ENCODE measurements at regions not wholly inside any gene's neighbourhood (a gene's known extent, or its start where the extent isn't known, plus 50 kb on each side); places are given as distances from the start of the nearest gene placed in this dataset.

DNA sequence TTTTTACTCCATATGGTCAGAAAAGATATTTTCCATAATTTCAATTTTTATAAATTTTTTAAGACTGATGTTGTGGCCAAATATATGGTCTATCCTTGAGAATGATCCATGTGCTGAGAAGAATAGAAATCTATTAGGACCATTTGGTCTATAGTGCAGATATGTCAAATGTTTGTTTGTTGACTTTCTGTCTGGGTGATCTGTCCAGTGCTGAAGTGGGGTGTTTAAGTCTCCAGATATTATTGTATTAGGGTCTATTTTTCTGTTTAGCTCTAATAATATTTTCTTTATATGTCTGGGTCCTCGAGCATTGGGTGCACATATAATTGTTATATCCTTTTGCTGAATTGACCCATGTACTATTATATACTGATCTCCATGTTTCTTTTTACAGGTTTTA is 308.9 kb upstream of the LMO3 start:
- TF ChIP-seq, protein P1, sequence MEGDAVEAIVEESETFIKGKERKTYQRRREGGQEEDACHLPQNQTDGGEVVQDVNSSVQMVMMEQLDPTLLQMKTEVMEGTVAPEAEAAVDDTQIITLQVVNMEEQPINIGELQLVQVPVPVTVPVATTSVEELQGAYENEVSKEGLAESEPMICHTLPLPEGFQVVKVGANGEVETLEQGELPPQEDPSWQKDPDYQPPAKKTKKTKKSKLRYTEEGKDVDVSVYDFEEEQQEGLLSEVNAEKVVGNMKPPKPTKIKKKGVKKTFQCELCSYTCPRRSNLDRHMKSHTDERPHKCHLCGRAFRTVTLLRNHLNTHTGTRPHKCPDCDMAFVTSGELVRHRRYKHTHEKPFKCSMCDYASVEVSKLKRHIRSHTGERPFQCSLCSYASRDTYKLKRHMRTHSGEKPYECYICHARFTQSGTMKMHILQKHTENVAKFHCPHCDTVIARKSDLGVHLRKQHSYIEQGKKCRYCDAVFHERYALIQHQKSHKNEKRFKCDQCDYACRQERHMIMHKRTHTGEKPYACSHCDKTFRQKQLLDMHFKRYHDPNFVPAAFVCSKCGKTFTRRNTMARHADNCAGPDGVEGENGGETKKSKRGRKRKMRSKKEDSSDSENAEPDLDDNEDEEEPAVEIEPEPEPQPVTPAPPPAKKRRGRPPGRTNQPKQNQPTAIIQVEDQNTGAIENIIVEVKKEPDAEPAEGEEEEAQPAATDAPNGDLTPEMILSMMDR (conservative IDR thresholded peaks at IDR 0.05): no peak
- H3K27me3 Mint-ChIP-seq (ENCODE audit: low read depth): peaks cover 3% of the 10 kb centered on the region
- H3K4me1 Mint-ChIP-seq: no peaks in the 10 kb centered on the region
- no peak overlapping the region for H3K4me3 Mint-ChIP-seq
- no peak for DNase-seq (ENCODE audit: low read depth, low spot score)
- peaks cover 3% of the 10 kb centered on the region for H3K36me3 Mint-ChIP-seq (ENCODE audit: low read depth)
- H3K9me3 Mint-ChIP-seq: peaks cover 10% of the 10 kb centered on the region
- H3K27ac Mint-ChIP-seq (ENCODE audit: unreplicated experiment): no peak overlapping the region

DNA sequence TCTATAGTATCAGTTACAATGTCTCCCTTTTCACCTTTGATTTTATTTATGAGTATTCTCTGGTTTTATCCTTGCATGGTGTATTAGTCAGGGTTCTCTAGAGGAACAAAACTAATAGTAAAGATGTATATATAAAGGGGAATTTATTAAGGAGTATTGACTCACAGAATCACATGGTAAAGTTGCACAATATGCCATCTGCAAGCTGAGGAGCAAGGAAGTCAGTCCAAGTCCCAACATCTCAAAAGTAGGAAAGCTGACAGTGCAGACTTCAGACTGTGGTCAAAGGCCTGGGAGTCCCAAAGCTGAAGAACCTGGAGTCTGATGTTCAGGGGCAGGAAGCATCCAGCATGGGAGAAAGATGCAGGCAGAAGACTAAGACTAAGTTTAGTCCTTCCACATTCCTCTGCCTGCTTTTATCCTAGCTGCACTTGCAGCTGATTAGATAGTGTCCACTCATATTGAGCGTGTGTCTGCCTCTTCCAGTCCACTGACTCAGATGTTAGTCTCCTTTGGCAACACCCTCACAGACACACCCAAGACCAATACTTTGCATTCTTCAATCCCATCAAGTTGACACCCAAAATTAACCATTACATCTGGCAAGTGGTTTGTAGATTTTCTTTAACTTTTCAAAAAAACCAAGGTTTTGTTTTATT is 308.0 kb upstream of the LMO3 start:
- Mint-ChIP-seq H3K4me3 (no peak overlapping the region), H3K4me1 (no peaks in the 10 kb centered on the region), H3K27ac (ENCODE audit: unreplicated experiment) (no peak overlapping the region), H3K27me3 (ENCODE audit: low read depth) (peaks cover 3% of the 10 kb centered on the region), H3K36me3 (ENCODE audit: low read depth) (peaks cover 3% of the 10 kb centered on the region), H3K9me3 (peaks cover 8% of the 10 kb centered on the region)
- TF ChIP-seq, protein P1 (conservative IDR thresholded peaks at IDR 0.05): no peak
- no peak for DNase-seq (ENCODE audit: low read depth, low spot score)

DNA sequence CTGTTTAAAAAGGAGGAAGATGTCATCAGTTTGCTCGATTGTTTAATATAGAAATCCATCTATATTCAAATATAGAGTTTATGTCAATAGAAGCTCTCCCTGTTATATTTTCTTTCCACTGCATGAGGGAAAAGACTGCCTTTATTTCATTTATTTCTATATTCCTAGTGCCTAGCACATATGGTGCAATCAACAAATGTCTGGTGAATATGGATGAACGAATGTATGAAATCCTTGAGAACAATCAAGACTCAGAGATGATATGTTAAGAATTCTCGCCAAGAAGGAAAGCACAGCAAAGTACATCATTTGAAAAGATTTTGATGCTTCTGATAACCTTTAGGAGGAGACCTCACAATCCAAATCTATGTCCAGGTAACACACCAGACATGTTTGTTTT is 296.0 kb upstream of the LMO3 start:
- DNase-seq (ENCODE audit: low read depth, low spot score): no peak
- no peaks in the 10 kb centered on the region for H3K4me1 Mint-ChIP-seq
- H3K27ac Mint-ChIP-seq (ENCODE audit: unreplicated experiment): no peak overlapping the region
- H3K9me3 Mint-ChIP-seq: no peaks in the 10 kb centered on the region
- H3K4me3 Mint-ChIP-seq: no peak overlapping the region
- TF ChIP-seq, protein P1 (conservative IDR thresholded peaks at IDR 0.05): no peak
- no peaks in the 10 kb centered on the region for H3K27me3 Mint-ChIP-seq (ENCODE audit: low read depth)
- no peaks in the 10 kb centered on the region for H3K36me3 Mint-ChIP-seq (ENCODE audit: low read depth)

DNA sequence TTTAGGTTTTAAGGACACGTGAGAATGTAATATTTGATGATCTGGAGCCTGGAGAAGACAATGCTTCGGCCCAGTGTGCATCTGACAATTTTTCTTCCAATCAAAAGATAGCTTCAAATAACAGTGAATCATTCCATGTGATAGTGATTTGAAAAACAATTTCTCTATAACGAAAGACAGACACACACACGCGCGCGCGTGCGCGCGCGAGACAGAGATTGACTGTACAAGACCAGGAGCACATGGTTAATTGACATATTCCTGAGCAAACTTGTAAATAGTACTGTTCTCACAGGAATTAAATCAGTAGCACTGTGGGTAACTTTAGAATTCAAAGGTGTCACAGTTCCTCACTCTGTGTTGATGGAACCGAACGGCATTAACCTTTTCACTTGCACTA is 287.5 kb upstream of the LMO3 start:
- H3K9me3 Mint-ChIP-seq: peaks cover 5% of the 10 kb centered on the region
- H3K27me3 Mint-ChIP-seq (ENCODE audit: low read depth): no peaks in the 10 kb centered on the region
- no peak overlapping the region for H3K27ac Mint-ChIP-seq (ENCODE audit: unreplicated experiment)
- H3K4me3 Mint-ChIP-seq: no peak overlapping the region
- no peak for DNase-seq (ENCODE audit: low read depth, low spot score)
- no peaks in the 10 kb centered on the region for H3K4me1 Mint-ChIP-seq
- TF ChIP-seq, protein P1 (conservative IDR thresholded peaks at IDR 0.05): no peak
- H3K36me3 Mint-ChIP-seq (ENCODE audit: low read depth): no peaks in the 10 kb centered on the region

DNA sequence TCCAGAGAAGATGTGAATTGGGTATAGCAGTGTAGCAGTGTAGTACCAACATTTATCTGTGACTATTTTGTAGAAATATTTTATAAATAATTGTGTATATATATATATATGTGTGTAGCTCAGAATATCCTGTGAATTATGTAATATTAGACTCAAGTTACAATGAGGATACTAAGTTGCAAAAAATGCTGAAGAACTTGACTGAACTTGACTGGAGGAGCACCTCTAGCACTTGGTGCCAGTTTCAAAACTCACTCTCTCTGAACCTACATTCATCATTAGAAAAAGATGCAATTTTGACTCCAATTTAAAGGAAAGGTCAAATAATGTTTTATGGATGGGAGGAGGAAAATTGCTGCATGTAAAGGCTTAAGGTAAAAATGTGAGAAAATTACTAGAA is 285.7 kb upstream of the LMO3 start:
- H3K4me1 Mint-ChIP-seq: no peaks in the 10 kb centered on the region
- DNase-seq (ENCODE audit: low read depth, low spot score): no peak
- no peaks in the 10 kb centered on the region for H3K36me3 Mint-ChIP-seq (ENCODE audit: low read depth)
- TF ChIP-seq, protein P1 (conservative IDR thresholded peaks at IDR 0.05): no peak
- no peaks in the 10 kb centered on the region for H3K27me3 Mint-ChIP-seq (ENCODE audit: low read depth)
- no peak overlapping the region for H3K27ac Mint-ChIP-seq (ENCODE audit: unreplicated experiment)
- no peak overlapping the region for H3K4me3 Mint-ChIP-seq
- peaks cover 5% of the 10 kb centered on the region for H3K9me3 Mint-ChIP-seq
